HEK293 (cell line): ENCODE measurements at regions not wholly inside any gene's neighbourhood (a gene's known extent, or its start where the extent isn't known, plus 50 kb on each side); places are given as distances from the start of the nearest gene placed in this dataset.

Experiments used
- CTCF ChIA-PET: fragments of 350-600 bp; formaldehyde crosslinking; extraction: SDS; loops from one replicate; lab custom pipeline; 2021; ENCODE audit warnings: antibody characterized with exemption; lab: Yijun Ruan, JAX
- POLR2A ChIA-PET: fragments of 300-600 bp; formaldehyde crosslinking; extraction: SDS; loops from one replicate; lab custom pipeline; 2020; ENCODE audit warnings: antibody characterized with exemption, inconsistent platforms; lab: Yijun Ruan, JAX
- H3K27ac ChIP-seq: fragments of 200-500 bp; sonication (Bioruptor generic); 2 replicates; pipeline ENCODE4 v1.5.1; 2014; ENCODE audit warnings: low read depth, low read length, control low read depth, inconsistent platforms; ENCODE audit errors: extremely low read depth
- H3K36me3 ChIP-seq, 2 experiments: fragments of 200-500 bp in 1 of 2; sonication (Bioruptor generic) in 1 of 2; 1 replicate in 1 of 2; 2 replicates in 1 of 2; pipeline ENCODE4 v1.5.1; 2014 to 2017; ENCODE audit warnings: inconsistent platforms in 2 of 2, low read length in 2 of 2; ENCODE audit not compliant: control insufficient read depth in 2 of 2, insufficient read depth in 1 of 2
- H3K4me1 ChIP-seq: fragments of 200-500 bp; sonication (Bioruptor generic); 2 replicates; pipeline ENCODE4 v1.5.1; 2014; ENCODE audit warnings: mild to moderate bottlenecking, low read length, inconsistent platforms; ENCODE audit not compliant: control insufficient read depth, insufficient read depth
- H3K4me3 ChIP-seq: 2 replicates; pipeline ENCODE4 v1.5.1; 2011; ENCODE audit warnings: low read depth, mild to moderate bottlenecking, control low read depth, low read length, moderate library complexity
- H3K9me3 ChIP-seq: fragments of 200-500 bp; sonication (Bioruptor generic); 2 replicates; pipeline ENCODE4 v1.5.1; 2014; ENCODE audit warnings: low read depth, low read length, inconsistent platforms; ENCODE audit not compliant: control insufficient read depth, insufficient read depth
- GLI2 ChIP-seq: fragments of 450-650 bp; formaldehyde crosslinking; IDR thresholded peaks from 2 replicates; pipeline ENCODE4; 2017; ENCODE audit warnings: missing biosample characterization, missing genetic modification characterization, low read depth, borderline replicate concordance
- GLI4 ChIP-seq: fragments of 450-650 bp; formaldehyde crosslinking; IDR thresholded peaks from 2 replicates; pipeline ENCODE4 v1.5.1; 2016; ENCODE audit warnings: missing biosample characterization, missing genetic modification characterization
- GLIS1 ChIP-seq: fragments of 450-650 bp; formaldehyde crosslinking; IDR thresholded peaks from 2 replicates; pipeline ENCODE4 v1.5.1; 2016; ENCODE audit warnings: missing biosample characterization, missing genetic modification characterization
- KLF7 ChIP-seq: fragments of 450-650 bp; formaldehyde crosslinking; IDR thresholded peaks from 2 replicates; pipeline ENCODE4 v1.5.1; 2016; ENCODE audit warnings: missing biosample characterization, missing genetic modification characterization, borderline replicate concordance
- OVOL3 ChIP-seq: fragments of 450-650 bp; formaldehyde crosslinking; IDR thresholded peaks from 2 replicates; pipeline ENCODE4 v1.5.1; 2016; ENCODE audit warnings: missing biosample characterization, missing genetic modification characterization
- SP2 ChIP-seq: fragments of 450-650 bp; formaldehyde crosslinking; IDR thresholded peaks from 2 replicates; pipeline ENCODE4 v1.5.1; 2016; ENCODE audit warnings: missing biosample characterization, missing genetic modification characterization
- SP7 ChIP-seq: fragments of 450-650 bp; formaldehyde crosslinking; IDR thresholded peaks from 2 replicates; pipeline ENCODE4 v1.5.1; 2016; ENCODE audit warnings: missing biosample characterization, missing genetic modification characterization
- ZBTB21 ChIP-seq: fragments of 450-650 bp; formaldehyde crosslinking; IDR thresholded peaks from 2 replicates; pipeline ENCODE4 v1.5.1; 2017; ENCODE audit warnings: missing biosample characterization, missing genetic modification characterization
- ZEB2 ChIP-seq: fragments of 450-650 bp; formaldehyde crosslinking; IDR thresholded peaks from 2 replicates; pipeline ENCODE4 v1.5.1; 2016; ENCODE audit warnings: missing biosample characterization, missing genetic modification characterization
- ZFP3 ChIP-seq: fragments of 450-650 bp; formaldehyde crosslinking; IDR thresholded peaks from 2 replicates; pipeline ENCODE4 v1.5.1; 2016; ENCODE audit warnings: low read depth, missing biosample characterization, missing genetic modification characterization
- ZFP69B ChIP-seq: fragments of 450-650 bp; formaldehyde crosslinking; IDR thresholded peaks from 2 replicates; pipeline ENCODE4 v1.5.1; 2016; ENCODE audit warnings: missing biosample characterization, missing genetic modification characterization
- ZNF133 ChIP-seq: fragments of 450-650 bp; formaldehyde crosslinking; IDR thresholded peaks from 2 replicates; pipeline ENCODE4 v1.5.1; 2016; ENCODE audit warnings: missing biosample characterization, missing genetic modification characterization
- ZNF214 ChIP-seq: fragments of 450-650 bp; formaldehyde crosslinking; IDR thresholded peaks from 2 replicates; pipeline ENCODE4 v1.5.1; 2017; ENCODE audit warnings: missing biosample characterization, mild to moderate bottlenecking, missing genetic modification characterization, borderline replicate concordance
- ZNF266 ChIP-seq: fragments of 450-650 bp; formaldehyde crosslinking; IDR thresholded peaks from 2 replicates; pipeline ENCODE4 v1.5.1; 2016; ENCODE audit warnings: missing biosample characterization, missing genetic modification characterization, low read depth
- ZNF391 ChIP-seq: fragments of 450-650 bp; formaldehyde crosslinking; IDR thresholded peaks from 2 replicates; pipeline ENCODE4 v1.5.1; 2016; ENCODE audit warnings: low read depth, missing biosample characterization, missing genetic modification characterization, borderline replicate concordance
- ZNF426 ChIP-seq: fragments of 450-650 bp; formaldehyde crosslinking; IDR thresholded peaks from 2 replicates; pipeline ENCODE4 v1.5.1; 2017; ENCODE audit warnings: missing biosample characterization, missing genetic modification characterization, mild to moderate bottlenecking, inconsistent platforms, moderate library complexity
- ZNF585B ChIP-seq: fragments of 450-650 bp; formaldehyde crosslinking; IDR thresholded peaks from 2 replicates; pipeline ENCODE4 v1.5.1; 2016; ENCODE audit warnings: missing biosample characterization, missing genetic modification characterization
- ZNF645 ChIP-seq: fragments of 450-650 bp; formaldehyde crosslinking; IDR thresholded peaks from 2 replicates; pipeline ENCODE4; 2016; ENCODE audit warnings: missing biosample characterization, missing genetic modification characterization
- ZNF701 ChIP-seq: fragments of 450-650 bp; formaldehyde crosslinking; IDR thresholded peaks from 2 replicates; pipeline ENCODE4 v1.5.1; 2016; ENCODE audit warnings: missing biosample characterization, missing genetic modification characterization
- ZSCAN16 ChIP-seq: fragments of 450-650 bp; formaldehyde crosslinking; IDR thresholded peaks from 2 replicates; pipeline ENCODE4 v1.5.1; 2016; ENCODE audit warnings: missing biosample characterization, missing genetic modification characterization
- ZSCAN30 ChIP-seq: fragments of 450-650 bp; IDR thresholded peaks from 2 replicates; pipeline ENCODE4 v1.5.1; 2018; ENCODE audit warnings: missing biosample characterization, mild to moderate bottlenecking, missing genetic modification characterization, moderate library complexity
- ZXDB ChIP-seq: fragments of 450-650 bp; formaldehyde crosslinking; IDR thresholded peaks from 2 replicates; pipeline ENCODE4 v1.5.1; 2016; ENCODE audit warnings: missing biosample characterization, missing genetic modification characterization

- TF ChIP-seq ZNF391 (tag by site-specific recombination) = no peak
- TF ChIP-seq OVOL3 (tag by site-specific recombination) = no peak
- TF ChIP-seq ZSCAN30 (tag by site-specific recombination) = no peak
- TF ChIP-seq SP7 = no peak
- TF ChIP-seq KLF7 (tag by site-specific recombination) = no peak
- no peak for TF ChIP-seq ZNF585B (tag by site-specific recombination)
- no peak for TF ChIP-seq ZBTB21 (tag by site-specific recombination)
Observed at GRCh38 chr6:168130168-168130696, 51.2 kb upstream of the FRMD1 start (continued).

GRCh38 chr6:168129292-168130167 lies 50.5 kb upstream of the FRMD1 start:
- TF ChIP-seq ZNF701 (tag by site-specific recombination) (no peak), GLI2 (tag by site-specific recombination) (no peak), SP2 (no peak), ZNF645 (tag by site-specific recombination) (no peak), ZEB2 (no peak), ZFP3 (tag by site-specific recombination) (no peak), ZNF266 (tag by site-specific recombination) (no peak), ZXDB (tag by site-specific recombination) (no peak), ZNF214 (no peak), GLI4 (tag by site-specific recombination) (no peak), ZNF133 (tag by site-specific recombination) (no peak), ZFP69B (tag by site-specific recombination) (no peak), GLIS1 (tag by site-specific recombination) (no peak), ZSCAN16 (no peak)
- ChIA-PET POLR2A (interaction anchor here (0.6 kb wide), 1 partner anchor 106 kb away, joined by 4 read pairs; no protein-coding TSS in a partner anchor), CTCF (interaction anchor here (1.1 kb wide), 1 partner anchor 11 kb away, joined by 3 read pairs; no protein-coding TSS in a partner anchor)
- no peak overlapping the region for H3K27ac ChIP-seq
- H3K4me1 ChIP-seq = no peaks in the 10 kb centered on the region
- H3K36me3 ChIP-seq = no peaks in the 10 kb centered on the region
- no peaks in the 10 kb centered on the region for H3K9me3 ChIP-seq
- no peak overlapping the region for H3K4me3 ChIP-seq

GRCh38 chr6:168128631-168129291 lies 49.7 kb upstream of the FRMD1 start:
- ChIA-PET CTCF (no interaction called here), POLR2A (no interaction called here)
- Histone ChIP-seq H3K9me3 (no peaks in the 10 kb centered on the region), H3K27ac (no peak overlapping the region), H3K4me3 (no peak overlapping the region), H3K4me1 (no peaks in the 10 kb centered on the region), H3K36me3 (no peaks in the 10 kb centered on the region)
- no peak for TF ChIP-seq ZNF426 (tag by site-specific recombination)
